LNCaP clone FGC (cell line): ENCODE measurements at regions not wholly inside any gene's neighbourhood (a gene's known extent, or its start where the extent isn't known, plus 50 kb on each side); places are given as distances from the start of the nearest gene placed in this dataset.

Experiments used
- DNase-seq: peaks from one replicate; pipeline ENCODE4 v3.0.0-alpha.2; 2011; ENCODE audit warnings: low read depth
- H3K4me3 ChIP-seq: 2 replicates; pipeline ENCODE4 v1.5.1; 2011; ENCODE audit warnings: mild to moderate bottlenecking, low read depth, low read length, control low read depth
- CTCF ChIP-seq: IDR thresholded peaks from 2 replicates; pipeline ENCODE4 v1.5.1; 2012; ENCODE audit warnings: mild to moderate bottlenecking; ENCODE audit not compliant: control insufficient read depth, insufficient read depth; ENCODE audit errors: extremely low read depth

- TF ChIP-seq CTCF = no peak
- no peak for DNase-seq
- H3K4me3 ChIP-seq = no peak overlapping the region
Observed at GRCh38 chr3:117447419-117447818, 737.8 kb downstream of the TUSC7 start.

GRCh38 chr3:117450026-117450425, 740.4 kb downstream of the TUSC7 start:
- no peak for DNase-seq
- TF ChIP-seq CTCF = no peak
- no peak overlapping the region for H3K4me3 ChIP-seq

GRCh38 chr3:117454254-117454653, 744.7 kb downstream of the TUSC7 start:
- no peak for TF ChIP-seq CTCF
- no peak for DNase-seq
- no peak overlapping the region for H3K4me3 ChIP-seq

GRCh38 chr3:117454908-117455307, 745.3 kb downstream of the TUSC7 start:
- no peak overlapping the region for H3K4me3 ChIP-seq
- TF ChIP-seq CTCF = no peak
- no peak for DNase-seq

GRCh38 chr3:117455782-117456181, 746.2 kb downstream of the TUSC7 start:
- H3K4me3 ChIP-seq = no peak overlapping the region
- TF ChIP-seq CTCF = no peak
- DNase-seq = no peak

- no peak overlapping the region for H3K4me3 ChIP-seq
- DNase-seq = peak; percentile 92
- no peak for TF ChIP-seq CTCF
Observed at GRCh38 chr3:117463276-117464115, 753.9 kb downstream of the TUSC7 start.

GRCh38 chr3:117471831-117472230, 762.3 kb downstream of the TUSC7 start:
- no peak for TF ChIP-seq CTCF
- DNase-seq = no peak

More at GRCh38 chr3:117471831-117472230, 762.3 kb downstream of the TUSC7 start:
- H3K4me3 ChIP-seq = no peak overlapping the region
